Muscle of leg (tissue), 3 donors: ENCODE measurements at regions not wholly inside any gene's neighbourhood (a gene's known extent, or its start where the extent isn't known, plus 50 kb on each side); places are given as distances from the start of the nearest gene placed in this dataset.

Experiments
- DNase-seq: peaks from one replicate; pipeline ENCODE4 v3.0.0; 2013
- H3K27ac ChIP-seq: one replicate; pipeline ENCODE4 v1.5.1; 2013; ENCODE audit warnings: mild to moderate bottlenecking, low read length, control low read depth
- H3K27me3 ChIP-seq: one replicate; pipeline ENCODE4 v1.6.1; 2013; ENCODE audit warnings: low read length; ENCODE audit not compliant: control insufficient read depth, insufficient read depth
- H3K36me3 ChIP-seq: one replicate; pipeline ENCODE4 v1.6.1; 2013; ENCODE audit warnings: low read length; ENCODE audit not compliant: control insufficient read depth, insufficient read depth
- H3K4me1 ChIP-seq: one replicate; pipeline ENCODE4 v1.6.1; 2013; ENCODE audit warnings: low read length; ENCODE audit not compliant: control insufficient read depth, insufficient read depth
- H3K4me3 ChIP-seq: one replicate; pipeline ENCODE4 v1.5.1; 2013; ENCODE audit warnings: low read length, control low read depth
- H3K9me3 ChIP-seq: replicated peaks from 2 replicates; pipeline ENCODE4 v1.6.1; 2013; ENCODE audit warnings: low read depth, low read length; ENCODE audit not compliant: control insufficient read depth
- whole genome bisulfite sequencing: methylation state at CpG from one replicate; pipeline ENCODE4 v1.1.5; 2013; ENCODE audit warnings: missing lambda C conversion rate; ENCODE audit not compliant: insufficient coverage; 5-methylcytosine and 5-hydroxymethylcytosine counted together

GRCh38 chr21:37987668-37988067 lies 71.4 kb upstream of the KCNJ6 start:
- Histone ChIP-seq H3K27me3 (peaks cover 2% of the 10 kb centered on the region), H3K36me3 (no peaks in the 10 kb centered on the region), H3K4me3 (no peak overlapping the region), H3K4me1 (no peaks in the 10 kb centered on the region), H3K27ac (no peak overlapping the region), H3K9me3 (no peaks in the 10 kb centered on the region)
- WGBS, result no CpG with 5 or more reads among the region's 5 CpGs
- DNase-seq, result no peak

- Histone ChIP-seq H3K27me3 (no peaks in the 10 kb centered on the region), H3K27ac (no peak overlapping the region), H3K4me3 (no peak overlapping the region), H3K4me1 (no peaks in the 10 kb centered on the region), H3K9me3 (no peaks in the 10 kb centered on the region), H3K36me3 (no peaks in the 10 kb centered on the region)
- no peak for DNase-seq
- no CpG with 5 or more reads among the region's 1 CpG for WGBS
Observed at GRCh38 chr21:37993071-37993470, 76.8 kb upstream of the KCNJ6 start.

- Histone ChIP-seq H3K4me1 (no peaks in the 10 kb centered on the region), H3K27me3 (no peaks in the 10 kb centered on the region), H3K4me3 (no peak overlapping the region), H3K36me3 (no peaks in the 10 kb centered on the region), H3K27ac (no peak overlapping the region), H3K9me3 (no peaks in the 10 kb centered on the region)
- no peak for DNase-seq
- WGBS, result no CpG with 5 or more reads among the region's 4 CpGs
Observed at GRCh38 chr21:37994211-37994610, 78.0 kb upstream of the KCNJ6 start.

- WGBS, result 64% methylated on average over 3 of the region's 4 CpGs
- no peaks in the 10 kb centered on the region for H3K9me3 ChIP-seq
- no peak overlapping the region for H3K4me3 ChIP-seq
- H3K36me3 ChIP-seq, result no peaks in the 10 kb centered on the region
- DNase-seq, result no peak
- no peak overlapping the region for H3K27ac ChIP-seq
- no peaks in the 10 kb centered on the region for H3K27me3 ChIP-seq
- H3K4me1 ChIP-seq, result no peaks in the 10 kb centered on the region
Observed at GRCh38 chr21:38012672-38013071, 96.4 kb upstream of the KCNJ6 start.

GRCh38 chr21:38013741-38014140 lies 97.5 kb upstream of the KCNJ6 start:
- Histone ChIP-seq H3K27ac (no peak overlapping the region), H3K4me3 (no peak overlapping the region), H3K9me3 (no peaks in the 10 kb centered on the region), H3K27me3 (no peaks in the 10 kb centered on the region), H3K36me3 (no peaks in the 10 kb centered on the region), H3K4me1 (no peaks in the 10 kb centered on the region)
- WGBS, result 67% methylated on average over 3 of the region's 4 CpGs
- DNase-seq, result no peak

- Histone ChIP-seq H3K36me3 (no peaks in the 10 kb centered on the region), H3K4me1 (no peaks in the 10 kb centered on the region), H3K27ac (no peak overlapping the region), H3K4me3 (no peak overlapping the region), H3K27me3 (no peaks in the 10 kb centered on the region), H3K9me3 (no peaks in the 10 kb centered on the region)
- DNase-seq, result no peak
- 60% methylated on average over 1 of the region's 1 CpG for WGBS
Observed at GRCh38 chr21:38014298-38014697, 98.0 kb upstream of the KCNJ6 start.

GRCh38 chr21:38027901-38028498 lies 111.7 kb upstream of the KCNJ6 start:
- Histone ChIP-seq H3K9me3 (no peaks in the 10 kb centered on the region), H3K4me1 (no peaks in the 10 kb centered on the region), H3K36me3 (no peaks in the 10 kb centered on the region), H3K27me3 (peaks cover 3% of the 10 kb centered on the region), H3K27ac (no peak overlapping the region), H3K4me3 (no peak overlapping the region)
- 86% methylated on average over 3 of the region's 6 CpGs for WGBS
- DNase-seq, result no peak

- H3K4me1 ChIP-seq, result no peaks in the 10 kb centered on the region
- no peak overlapping the region for H3K4me3 ChIP-seq
- no peak overlapping the region for H3K27ac ChIP-seq
- H3K27me3 ChIP-seq, result no peaks in the 10 kb centered on the region
- H3K9me3 ChIP-seq, result no peaks in the 10 kb centered on the region
- no peaks in the 10 kb centered on the region for H3K36me3 ChIP-seq
- no CpG with 5 or more reads among the region's 4 CpGs for WGBS
- no peak for DNase-seq
Observed at GRCh38 chr21:38032082-38032801, 116.0 kb upstream of the KCNJ6 start.

- no peak for DNase-seq
- H3K4me3 ChIP-seq, result no peak overlapping the region
Observed at GRCh38 chr21:38036016-38036415, 119.8 kb upstream of the KCNJ6 start.

GRCh38 chr21:38037416-38037815 lies 121.2 kb upstream of the KCNJ6 start:
- DNase-seq, result no peak
- no peaks in the 10 kb centered on the region for H3K27me3 ChIP-seq
- no peaks in the 10 kb centered on the region for H3K36me3 ChIP-seq
- WGBS, result no CpG with 5 or more reads among the region's 3 CpGs
- H3K27ac ChIP-seq, result no peak overlapping the region
- H3K4me1 ChIP-seq, result no peaks in the 10 kb centered on the region
- H3K4me3 ChIP-seq, result no peak overlapping the region
- H3K9me3 ChIP-seq, result no peaks in the 10 kb centered on the region

More at GRCh38 chr21:38036016-38036415, 119.8 kb upstream of the KCNJ6 start:
- WGBS, result 62% methylated on average over 7 of the region's 7 CpGs
- no peaks in the 10 kb centered on the region for H3K36me3 ChIP-seq
- H3K4me1 ChIP-seq, result no peaks in the 10 kb centered on the region
- no peaks in the 10 kb centered on the region for H3K27me3 ChIP-seq
- no peaks in the 10 kb centered on the region for H3K9me3 ChIP-seq
- no peak overlapping the region for H3K27ac ChIP-seq
